Fibroblast of lung (primary cell): ENCODE measurements at regions not wholly inside any gene's neighbourhood (a gene's known extent, or its start where the extent isn't known, plus 50 kb on each side); places are given as distances from the start of the nearest gene placed in this dataset.

Source experiments
- DNase-seq, 2 donors: peaks; one replicate each; pipeline versions ENCODE4 v3.0.0 to v3.0.0-alpha.2; 2010; ENCODE audit warnings: low read depth in 2 of 2
- H2AFZ ChIP-seq: 2 replicates; pipeline ENCODE4 v1.5.1; 2012; ENCODE audit warnings: low read length, control low read depth, inconsistent platforms
- H3K27ac ChIP-seq: 2 replicates; pipeline ENCODE4 v1.5.1; 2011; ENCODE audit warnings: low read length, control low read depth; ENCODE audit not compliant: insufficient read depth
- H3K27me3 ChIP-seq: 2 replicates; pipeline ENCODE4 v1.5.1; 2011; ENCODE audit warnings: mild to moderate bottlenecking, low read length; ENCODE audit not compliant: control insufficient read depth, insufficient read depth
- H3K36me3 ChIP-seq: 2 replicates; pipeline ENCODE4 v1.5.1; 2011; ENCODE audit warnings: low read length; ENCODE audit not compliant: control insufficient read depth, insufficient read depth
- H3K4me1 ChIP-seq: 2 replicates; pipeline ENCODE4 v1.5.1; 2011; ENCODE audit warnings: low read length; ENCODE audit not compliant: control insufficient read depth, insufficient read depth; ENCODE audit errors: extremely low read depth
- H3K4me2 ChIP-seq: 2 replicates; pipeline ENCODE4 v1.5.1; 2011; ENCODE audit warnings: low read length, control low read depth; ENCODE audit not compliant: insufficient read depth; ENCODE audit errors: extremely low read depth
- H3K4me3 ChIP-seq, 4 experiments: fragments of 200-600 bp in 1 of 4; sonication (generic) in 1 of 4; replicated peaks in 1 of 4; 2 replicates each; pipeline ENCODE4 v1.5.1; 2011 to 2016; ENCODE audit warnings: low read length in 4 of 4, low read depth in 3 of 4, mild to moderate bottlenecking in 3 of 4, control low read depth in 2 of 4, inconsistent platforms in 1 of 4, mixed read lengths in 1 of 4; ENCODE audit not compliant: insufficient read depth in 1 of 4; ENCODE audit errors: control extremely low read depth in 1 of 4
- H3K79me2 ChIP-seq: 2 replicates; pipeline ENCODE4 v1.5.1; 2012; ENCODE audit warnings: mild to moderate bottlenecking, low read length, inconsistent platforms; ENCODE audit not compliant: control insufficient read depth, insufficient read depth
- H3K9ac ChIP-seq: 2 replicates; pipeline ENCODE4 v1.5.1; 2011; ENCODE audit warnings: mild to moderate bottlenecking, low read length, control low read depth; ENCODE audit not compliant: insufficient read depth
- H3K9me3 ChIP-seq: 2 replicates; pipeline ENCODE4 v1.5.1; 2012; ENCODE audit warnings: low read depth, low read length; ENCODE audit not compliant: control insufficient read depth, insufficient read depth
- H4K20me1 ChIP-seq: 2 replicates; pipeline ENCODE4 v1.5.1; 2011; ENCODE audit warnings: low read length; ENCODE audit not compliant: control insufficient read depth, insufficient read depth; ENCODE audit errors: extremely low read depth
- EZH2 ChIP-seq: IDR thresholded peaks from 2 replicates; pipeline ENCODE4 v1.5.1; 2012; ENCODE audit warnings: low read length, control low read depth, mild to moderate bottlenecking; ENCODE audit errors: missing control alignments
- TF ChIP-seq, protein P1 (sequence below), 2 donors: IDR thresholded peaks in 1 of 2; conservative IDR thresholded peaks in 1 of 2; 1 replicate in 1 of 2; 2 replicates in 1 of 2; pipeline ENCODE4 v1.5.1; 2011 to 2012; ENCODE audit warnings: low read length in 2 of 2, control low read depth in 1 of 2, inconsistent platforms in 1 of 2, low read depth in 1 of 2, mild to moderate bottlenecking in 1 of 2

DNA sequence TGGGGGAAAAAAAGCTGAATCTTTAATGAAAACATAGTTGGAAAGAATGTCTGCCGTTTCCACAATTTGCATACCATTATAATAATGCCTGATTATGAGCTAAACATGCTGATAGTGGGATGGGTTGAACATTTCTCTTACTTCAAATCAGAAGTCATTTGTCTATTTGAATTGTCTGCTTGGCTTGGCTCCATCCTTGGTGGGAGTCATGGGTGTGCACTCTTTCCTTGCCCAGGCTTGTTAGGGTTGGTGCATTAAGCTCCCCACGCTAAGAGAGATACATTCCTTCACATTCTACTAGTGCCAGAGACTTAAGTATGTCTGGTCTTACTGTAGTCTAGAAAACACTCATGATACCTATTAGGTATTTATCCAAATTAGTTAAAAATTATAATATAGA is 121.4 kb upstream of the RARB start:
- H3K4me3 ChIP-seq: no peak overlapping the region
- no peak for DNase-seq
- no peak overlapping the region for H3K4me2 ChIP-seq
- TF ChIP-seq, protein P1, sequence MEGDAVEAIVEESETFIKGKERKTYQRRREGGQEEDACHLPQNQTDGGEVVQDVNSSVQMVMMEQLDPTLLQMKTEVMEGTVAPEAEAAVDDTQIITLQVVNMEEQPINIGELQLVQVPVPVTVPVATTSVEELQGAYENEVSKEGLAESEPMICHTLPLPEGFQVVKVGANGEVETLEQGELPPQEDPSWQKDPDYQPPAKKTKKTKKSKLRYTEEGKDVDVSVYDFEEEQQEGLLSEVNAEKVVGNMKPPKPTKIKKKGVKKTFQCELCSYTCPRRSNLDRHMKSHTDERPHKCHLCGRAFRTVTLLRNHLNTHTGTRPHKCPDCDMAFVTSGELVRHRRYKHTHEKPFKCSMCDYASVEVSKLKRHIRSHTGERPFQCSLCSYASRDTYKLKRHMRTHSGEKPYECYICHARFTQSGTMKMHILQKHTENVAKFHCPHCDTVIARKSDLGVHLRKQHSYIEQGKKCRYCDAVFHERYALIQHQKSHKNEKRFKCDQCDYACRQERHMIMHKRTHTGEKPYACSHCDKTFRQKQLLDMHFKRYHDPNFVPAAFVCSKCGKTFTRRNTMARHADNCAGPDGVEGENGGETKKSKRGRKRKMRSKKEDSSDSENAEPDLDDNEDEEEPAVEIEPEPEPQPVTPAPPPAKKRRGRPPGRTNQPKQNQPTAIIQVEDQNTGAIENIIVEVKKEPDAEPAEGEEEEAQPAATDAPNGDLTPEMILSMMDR (conservative IDR thresholded peaks at IDR 0.05 in 1 of 2, IDR thresholded peaks at IDR 0.05 in 1 of 2; ENCODE audit: low read depth in 1 of 2, low read length in 2 of 2): no peak
- no peak for TF ChIP-seq EZH2
- no peaks in the 10 kb centered on the region for H4K20me1 ChIP-seq
- H3K9me3 ChIP-seq: no peaks in the 10 kb centered on the region
- no peaks in the 10 kb centered on the region for H3K36me3 ChIP-seq
- H3K27me3 ChIP-seq: no peaks in the 10 kb centered on the region
- H3K4me1 ChIP-seq: no peaks in the 10 kb centered on the region
- H3K79me2 ChIP-seq: no peaks in the 10 kb centered on the region
- H2AFZ ChIP-seq: no peak overlapping the region
- no peak overlapping the region for H3K9ac ChIP-seq
- H3K27ac ChIP-seq: no peak overlapping the region

DNA sequence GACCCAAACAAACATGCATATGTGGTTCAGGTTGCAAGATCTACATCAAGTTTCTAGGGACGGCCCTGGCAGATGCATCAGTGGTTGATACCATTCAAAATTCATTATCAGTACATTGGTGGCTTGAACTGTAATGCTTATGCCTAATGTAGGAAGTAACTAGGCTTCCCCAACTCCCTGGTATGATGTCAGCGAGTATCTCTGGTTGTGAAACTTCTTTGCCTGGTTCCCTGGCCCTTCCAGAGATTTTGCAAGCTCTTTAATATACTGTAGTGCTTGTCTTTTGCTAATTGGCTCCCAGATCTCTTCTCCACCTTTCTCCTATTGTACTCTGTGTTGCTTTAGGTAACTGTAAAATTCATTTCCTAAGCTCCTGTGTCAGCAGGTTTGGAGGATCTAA is 114.8 kb upstream of the RARB start:
- Histone ChIP-seq H2AFZ (no peak overlapping the region), H3K27me3 (no peaks in the 10 kb centered on the region), H3K79me2 (no peaks in the 10 kb centered on the region), H3K4me3 (no peak overlapping the region), H3K36me3 (no peaks in the 10 kb centered on the region), H3K9ac (no peak overlapping the region), H3K4me2 (no peak overlapping the region), H3K9me3 (no peaks in the 10 kb centered on the region), H4K20me1 (no peaks in the 10 kb centered on the region), H3K27ac (no peak overlapping the region), H3K4me1 (no peaks in the 10 kb centered on the region)
- TF ChIP-seq EZH2: no peak
- TF ChIP-seq, protein P1 (conservative IDR thresholded peaks at IDR 0.05 in 1 of 2, IDR thresholded peaks at IDR 0.05 in 1 of 2; ENCODE audit: low read depth in 1 of 2, low read length in 2 of 2): no peak
- DNase-seq: no peak

DNA sequence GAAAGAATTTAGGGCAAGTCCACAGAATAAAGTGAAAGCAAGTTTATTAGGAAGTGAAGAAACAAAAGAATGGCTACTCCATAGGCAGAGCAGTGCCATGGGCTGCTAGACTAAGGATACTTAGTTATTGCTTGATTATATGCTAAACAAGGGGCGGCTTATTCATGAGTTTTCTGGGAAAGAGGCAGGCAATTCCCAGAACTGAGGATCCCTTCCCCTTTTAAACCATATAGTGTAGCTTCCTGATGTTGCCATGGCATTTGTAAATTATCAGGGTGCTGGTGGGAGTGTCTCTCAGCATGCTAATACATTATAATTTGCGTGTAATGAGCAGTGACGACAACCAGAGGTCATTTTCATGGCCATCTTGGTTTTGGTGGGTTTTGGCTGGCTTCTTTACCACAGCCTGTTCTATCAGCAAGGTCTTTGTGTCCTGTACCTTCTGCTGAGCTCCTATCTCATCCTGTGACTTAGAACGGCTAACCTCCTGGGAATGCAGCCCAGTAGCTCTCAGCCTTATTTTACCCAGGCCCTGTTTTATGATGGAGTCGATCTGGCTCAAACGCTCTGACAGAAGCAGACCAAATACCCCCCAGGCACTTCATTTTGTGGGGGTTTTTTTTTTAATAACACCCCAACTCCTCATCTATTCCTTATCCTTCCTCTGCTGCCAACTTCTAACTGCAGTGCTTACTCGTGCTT is 103.0 kb upstream of the RARB start:
- H3K27ac ChIP-seq: no peak overlapping the region
- no peaks in the 10 kb centered on the region for H3K9me3 ChIP-seq
- H3K36me3 ChIP-seq: no peaks in the 10 kb centered on the region
- no peak overlapping the region for H3K4me3 ChIP-seq
- H3K4me2 ChIP-seq: no peak overlapping the region
- H3K9ac ChIP-seq: no peak overlapping the region
- H2AFZ ChIP-seq: no peak overlapping the region
- H4K20me1 ChIP-seq: no peaks in the 10 kb centered on the region
- no peaks in the 10 kb centered on the region for H3K79me2 ChIP-seq
- no peak for DNase-seq
- TF ChIP-seq, protein P1 (conservative IDR thresholded peaks at IDR 0.05 in 1 of 2, IDR thresholded peaks at IDR 0.05 in 1 of 2; ENCODE audit: low read depth in 1 of 2, low read length in 2 of 2): no peak
- no peak for TF ChIP-seq EZH2
- H3K4me1 ChIP-seq: no peaks in the 10 kb centered on the region
- no peaks in the 10 kb centered on the region for H3K27me3 ChIP-seq
